Stimulated activated CD4-positive, alpha-beta T cell treated with anti-CD3 and anti-CD28 coated beads, Interleukin-1b, Interleukin-23, amount 100 ng/mL, for 4 hours (primary cell): ENCODE measurements at regions not wholly inside any gene's neighbourhood (a gene's known extent, or its start where the extent isn't known, plus 50 kb on each side); places are given as distances from the start of the nearest gene placed in this dataset.
"Not testable (repeated sequence)": the region's sequence is repeated elsewhere in the genome, so short reads cannot be mapped to it uniquely, and the experiment has no call there.

Experiments used
- DNase-seq, 2 donors: peaks; one replicate each; pipeline ENCODE4 v3.0.0-alpha.2; 2020; ENCODE audit warnings: low read depth in 2 of 2

DNA sequence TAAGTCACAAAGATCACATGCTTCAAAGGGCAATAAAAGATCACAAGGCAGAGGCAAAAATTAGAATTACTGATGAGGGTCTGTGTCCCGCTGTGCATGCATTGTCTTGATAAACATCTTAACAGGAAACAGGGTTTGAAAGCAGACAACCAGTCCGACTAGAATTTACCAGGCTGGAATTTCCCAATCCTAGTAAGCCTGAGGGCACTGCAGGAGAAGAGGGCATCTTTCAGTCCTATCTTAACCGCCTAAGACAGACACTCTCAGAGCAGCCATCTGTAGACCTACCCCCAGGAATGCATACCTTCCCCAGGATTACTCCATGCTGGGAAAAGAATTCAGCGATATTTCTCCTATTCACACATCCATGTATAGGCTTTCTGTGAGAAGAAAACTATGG, 465.8 kb upstream of the TMEFF2 start:
- not testable (repeated sequence) for DNase-seq

- DNase-seq = no peak
Observed at GRCh38 chr2:192657362-192657761, 462.6 kb upstream of the TMEFF2 start.

DNA sequence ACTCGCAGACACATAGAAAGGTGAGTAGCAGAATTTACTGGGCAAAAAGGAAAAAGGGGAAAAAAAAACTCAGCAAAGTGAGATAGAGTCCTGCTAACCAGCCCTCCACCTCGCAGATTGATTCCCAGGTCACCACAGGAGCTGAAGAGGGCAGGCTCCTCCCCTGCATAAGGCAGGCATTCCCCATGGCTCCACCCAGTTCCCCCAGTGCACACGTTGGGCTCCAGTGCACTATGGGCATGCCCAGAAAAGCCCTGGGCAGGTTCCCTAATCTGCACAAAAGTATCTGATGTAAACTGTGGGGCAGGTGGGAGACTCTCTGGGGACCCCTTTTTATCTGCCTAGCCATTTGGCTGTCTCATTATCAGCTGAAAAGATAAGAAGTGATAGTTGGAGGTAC, 461.2 kb upstream of the TMEFF2 start:
- DNase-seq = no peak

GRCh38 chr2:192645811-192646598, 451.3 kb upstream of the TMEFF2 start:
- DNase-seq = no peak

DNA sequence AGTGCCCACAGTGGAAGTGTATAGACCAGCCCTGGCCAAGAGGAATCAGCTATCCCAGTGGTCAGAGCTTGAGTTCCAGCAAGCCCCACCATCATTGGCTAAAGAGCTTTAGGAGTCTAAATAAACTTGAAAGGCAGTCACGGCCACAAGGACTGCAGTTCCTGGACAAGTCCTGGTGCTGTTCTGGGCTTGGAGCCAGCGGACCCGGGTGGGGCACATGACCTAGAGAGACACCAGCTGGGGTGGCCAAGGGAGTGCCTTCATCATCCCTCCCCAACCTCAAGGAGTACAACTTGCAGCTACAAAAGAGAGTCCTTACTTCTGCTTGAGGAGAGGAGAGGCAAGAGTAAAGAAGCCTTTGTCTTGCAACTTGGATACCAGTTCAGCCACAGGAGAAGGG, 439.8 kb upstream of the TMEFF2 start:
- DNase-seq = no peak

DNA sequence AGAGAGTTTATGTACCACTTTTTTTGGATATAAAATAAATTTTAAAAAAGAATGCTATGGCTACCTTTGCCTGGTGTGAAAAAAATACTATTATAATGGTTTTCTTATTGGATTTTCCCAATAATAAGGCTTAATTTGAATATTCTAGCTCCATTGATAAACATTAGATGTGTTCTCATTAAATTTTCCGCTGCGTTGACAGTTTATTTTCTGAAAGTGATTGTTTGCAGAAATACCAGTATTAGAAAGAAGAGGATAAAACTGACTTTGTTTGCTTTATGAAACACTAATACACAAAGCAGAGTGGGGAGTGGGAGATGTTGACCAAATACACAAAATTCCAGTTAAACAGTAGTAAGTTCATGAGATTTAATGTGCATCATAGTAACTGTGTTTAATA, 433.3 kb upstream of the TMEFF2 start:
- DNase-seq = no peak

GRCh38 chr2:192615105-192615504, 420.4 kb upstream of the TMEFF2 start:
- no peak for DNase-seq

- no peak for DNase-seq
Observed at GRCh38 chr2:192604295-192604694, 409.6 kb upstream of the TMEFF2 start.

- not testable (repeated sequence) for DNase-seq
Observed at GRCh38 chr2:192598649-192599048, 403.9 kb upstream of the TMEFF2 start.

- DNase-seq = no peak
Observed at GRCh38 chr2:192593561-192593960, 398.8 kb upstream of the TMEFF2 start.

- DNase-seq = no peak
Observed at GRCh38 chr2:192591617-192592016, 396.9 kb upstream of the TMEFF2 start.

DNA sequence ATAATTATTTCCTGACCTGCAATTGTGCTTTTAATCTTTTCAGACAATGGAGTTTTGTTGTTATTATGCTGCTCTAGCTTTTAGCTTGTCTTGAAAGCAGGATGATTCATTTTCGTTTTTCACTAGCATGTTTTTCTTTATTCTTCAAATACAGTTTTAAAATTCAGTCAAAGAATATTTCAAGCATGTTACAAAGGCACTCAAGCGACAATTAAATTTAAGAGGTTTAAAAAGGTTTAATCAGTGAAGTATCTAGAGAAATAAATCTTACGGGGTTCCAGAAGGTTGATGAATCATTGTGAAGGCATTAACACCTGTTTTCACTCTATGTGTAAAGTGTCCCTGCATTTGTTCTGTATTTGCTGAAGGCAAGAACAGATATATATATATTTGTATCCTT, 390.7 kb upstream of the TMEFF2 start:
- no peak for DNase-seq

DNA sequence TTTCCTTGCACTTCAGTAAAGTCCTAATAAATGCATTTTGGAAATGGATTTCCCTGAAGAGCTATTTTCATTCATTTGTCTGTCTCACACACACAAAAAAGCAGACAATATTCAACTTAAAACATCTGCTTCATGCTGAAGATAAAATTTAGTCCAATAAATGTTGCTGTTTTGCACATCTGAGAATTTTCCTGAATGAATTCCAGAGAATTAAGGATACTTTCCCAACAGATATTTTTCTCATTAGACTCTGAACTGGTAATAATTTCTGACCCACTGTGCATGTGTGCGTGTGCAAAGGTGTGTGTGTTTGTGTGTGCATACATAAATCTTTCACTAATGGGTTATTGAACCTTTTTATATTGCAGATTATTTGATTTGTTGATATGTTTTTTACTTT, 390.2 kb upstream of the TMEFF2 start:
- no peak for DNase-seq

DNA sequence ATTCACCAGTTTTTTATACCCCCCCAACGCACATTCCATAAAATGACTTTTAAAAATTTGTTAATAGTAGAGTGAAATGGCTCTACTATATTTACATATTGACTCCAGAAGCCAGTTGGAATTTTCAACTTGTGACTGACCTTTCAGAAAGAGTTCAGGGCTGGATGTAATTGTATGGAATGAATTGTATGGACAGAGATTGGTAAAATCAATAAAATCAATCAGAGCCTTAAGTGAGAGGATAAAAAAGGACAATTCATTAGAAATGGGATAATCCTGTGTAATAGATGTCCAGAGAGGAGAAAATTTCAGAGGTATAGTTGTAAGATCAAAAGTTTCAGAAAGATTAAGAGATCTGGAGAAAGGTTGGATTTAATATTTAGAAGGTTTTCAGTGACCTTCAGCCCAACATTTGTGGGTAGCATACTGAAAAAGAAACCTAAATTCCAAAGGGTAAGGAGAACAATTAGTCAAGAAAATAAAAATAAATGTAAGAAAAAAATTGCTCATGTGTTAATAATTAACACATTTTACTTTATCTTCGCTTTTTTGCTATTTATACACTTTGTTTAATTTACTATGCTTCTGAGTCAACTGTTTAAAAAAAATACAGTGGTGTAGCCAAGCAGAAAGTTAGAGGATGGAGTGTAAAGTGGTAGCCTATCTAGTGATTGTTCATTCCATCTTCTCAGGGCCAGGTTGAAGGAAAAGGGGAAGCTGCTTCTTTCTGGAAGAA, 385.4 kb upstream of the TMEFF2 start:
- no peak for DNase-seq

- DNase-seq = no peak
Observed at GRCh38 chr2:192578780-192579179, 384.0 kb upstream of the TMEFF2 start.

DNA sequence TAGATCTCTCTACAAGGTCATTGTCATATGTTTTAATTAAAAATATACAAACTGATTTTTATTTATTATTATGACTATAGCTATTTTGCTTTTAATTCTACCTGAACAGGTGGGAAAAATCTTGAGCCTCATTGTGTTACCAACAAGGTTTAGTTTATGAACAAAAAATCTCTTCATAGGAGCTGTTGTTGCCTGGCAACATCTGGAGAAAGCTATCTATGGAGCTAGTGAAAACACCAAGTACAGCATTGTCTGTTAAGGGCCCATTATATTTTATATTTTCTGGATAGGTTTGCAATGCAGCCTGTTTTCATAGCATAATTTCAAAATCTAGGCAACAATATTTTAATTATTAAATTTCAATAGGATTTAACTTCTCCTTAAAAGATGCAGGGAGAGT, 383.0 kb upstream of the TMEFF2 start:
- DNase-seq = no peak

GRCh38 chr2:192574552-192574951, 379.8 kb upstream of the TMEFF2 start:
- DNase-seq = no peak

DNA sequence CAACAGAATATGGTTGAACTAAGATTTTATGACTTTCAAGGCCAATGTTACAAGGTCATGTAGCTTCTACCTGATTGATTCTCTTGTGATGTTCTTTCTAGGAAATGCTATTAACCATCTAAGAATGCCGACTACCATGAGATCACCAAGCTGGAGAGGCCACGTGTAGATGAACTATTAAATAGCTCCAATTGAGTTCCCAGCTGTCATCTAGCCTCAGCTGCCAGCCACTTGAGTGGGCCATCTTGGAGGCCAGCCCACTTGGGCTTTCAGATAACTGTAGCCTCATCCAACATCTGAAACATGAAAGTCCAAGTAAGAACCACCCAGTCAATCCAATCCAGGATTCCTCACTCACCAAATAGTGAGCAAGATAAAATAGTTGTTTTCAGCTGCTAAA, 376.9 kb upstream of the TMEFF2 start:
- no peak for DNase-seq

DNA sequence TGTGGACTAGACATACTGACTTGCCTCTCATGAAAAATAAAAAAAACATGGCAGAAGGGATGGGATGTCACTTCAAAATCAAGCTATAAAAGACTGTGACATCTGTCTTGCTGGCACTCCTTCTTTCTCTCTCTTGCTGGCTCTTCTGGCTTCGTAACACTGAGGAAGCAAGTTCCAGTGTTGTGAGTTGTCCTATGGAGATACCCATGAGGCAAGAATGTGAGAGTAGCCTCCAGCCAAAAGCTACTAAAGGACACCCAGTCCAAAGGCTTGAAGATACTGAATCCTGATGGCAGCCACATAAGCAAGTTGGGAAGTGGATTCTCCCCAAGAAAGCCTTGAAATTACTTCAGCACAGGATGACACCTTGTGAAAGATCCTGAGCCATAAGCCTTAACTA, 376.1 kb upstream of the TMEFF2 start:
- no peak for DNase-seq

GRCh38 chr2:192566863-192567262, 372.1 kb upstream of the TMEFF2 start:
- no peak for DNase-seq

GRCh38 chr2:192560326-192560725, 365.6 kb upstream of the TMEFF2 start:
- DNase-seq = no peak

GRCh38 chr2:192559587-192559986, 364.9 kb upstream of the TMEFF2 start:
- DNase-seq = no peak

DNA sequence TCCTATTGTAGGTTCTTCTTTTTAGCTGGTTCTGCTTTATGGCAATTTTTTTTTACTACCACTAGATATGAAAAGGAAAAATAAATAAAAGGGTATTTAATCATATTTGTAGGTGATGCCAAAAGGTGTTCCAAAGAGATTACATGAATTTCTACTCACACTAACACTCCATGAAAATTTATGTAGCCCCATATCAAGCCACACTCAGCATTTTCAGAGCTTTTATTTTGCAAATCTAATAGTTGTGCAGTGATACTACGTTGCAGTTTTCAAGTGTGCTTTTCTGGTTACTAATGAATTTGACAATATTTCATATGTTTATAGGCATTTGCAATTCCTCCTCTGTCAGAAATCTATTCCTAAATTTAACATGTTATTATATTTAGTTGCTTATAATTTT, 363.9 kb upstream of the TMEFF2 start:
- DNase-seq = no peak
